Stimulated activated CD4-positive, alpha-beta T cell treated with anti-CD3 and anti-CD28 coated beads, Interleukin-2, amount 100 ng/mL, for 48 hours (primary cell): ENCODE measurements at regions not wholly inside any gene's neighbourhood (a gene's known extent, or its start where the extent isn't known, plus 50 kb on each side); places are given as distances from the start of the nearest gene placed in this dataset.
"Not testable (repeated sequence)": the region's sequence is repeated elsewhere in the genome, so short reads cannot be mapped to it uniquely, and the experiment has no call there.

Source experiments
- DNase-seq, 2 donors: peaks; one replicate each; pipeline ENCODE4 v3.0.0-alpha.2; 2020

DNA sequence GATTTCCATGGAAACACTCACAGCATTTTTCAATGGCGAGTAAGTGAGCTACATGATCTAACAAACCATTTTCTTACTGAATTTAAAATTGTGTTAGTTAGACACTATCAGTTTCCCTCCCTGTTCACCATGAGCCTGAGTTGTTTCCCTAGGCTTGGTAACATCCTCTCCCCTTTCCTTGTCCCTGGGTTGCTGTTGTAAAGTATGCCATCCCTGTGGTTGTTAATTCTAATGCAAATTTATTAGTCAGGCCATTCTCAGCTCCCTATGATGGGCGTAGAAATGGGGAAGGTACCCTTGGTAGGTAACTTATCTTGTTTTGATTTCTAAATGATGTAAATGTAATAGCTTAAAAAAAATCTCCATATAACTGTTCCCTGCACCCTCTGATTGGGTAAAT, 143.0 kb downstream of the SPATA31A6 start:
- DNase-seq = not testable (repeated sequence)

- not testable (repeated sequence) for DNase-seq
These were observed 151.9 kb downstream of the SPATA31A6 start for GRCh38 chr9:42335342-42335741.

GRCh38 chr9:42335984-42336657, 152.7 kb downstream of the SPATA31A6 start:
- DNase-seq = not testable (repeated sequence)

DNA sequence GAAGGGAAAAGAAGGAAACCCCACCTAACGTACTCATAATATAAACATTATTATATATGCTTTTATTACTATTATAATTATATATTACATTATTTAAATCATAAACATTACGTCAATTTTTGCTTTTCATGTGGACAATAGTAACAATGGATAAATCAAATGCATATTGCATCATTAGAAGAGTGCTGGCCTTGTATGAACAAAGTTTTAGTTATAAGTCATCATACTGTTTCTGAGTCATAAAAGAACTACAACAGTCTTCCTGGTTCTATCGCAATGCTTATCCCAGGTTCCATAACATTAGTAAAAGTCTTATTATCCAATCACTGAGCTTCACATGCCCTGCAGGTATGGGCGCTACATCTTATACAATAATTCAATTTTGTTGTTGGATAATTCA, 154.8 kb downstream of the SPATA31A6 start:
- DNase-seq = not testable (repeated sequence)

DNA sequence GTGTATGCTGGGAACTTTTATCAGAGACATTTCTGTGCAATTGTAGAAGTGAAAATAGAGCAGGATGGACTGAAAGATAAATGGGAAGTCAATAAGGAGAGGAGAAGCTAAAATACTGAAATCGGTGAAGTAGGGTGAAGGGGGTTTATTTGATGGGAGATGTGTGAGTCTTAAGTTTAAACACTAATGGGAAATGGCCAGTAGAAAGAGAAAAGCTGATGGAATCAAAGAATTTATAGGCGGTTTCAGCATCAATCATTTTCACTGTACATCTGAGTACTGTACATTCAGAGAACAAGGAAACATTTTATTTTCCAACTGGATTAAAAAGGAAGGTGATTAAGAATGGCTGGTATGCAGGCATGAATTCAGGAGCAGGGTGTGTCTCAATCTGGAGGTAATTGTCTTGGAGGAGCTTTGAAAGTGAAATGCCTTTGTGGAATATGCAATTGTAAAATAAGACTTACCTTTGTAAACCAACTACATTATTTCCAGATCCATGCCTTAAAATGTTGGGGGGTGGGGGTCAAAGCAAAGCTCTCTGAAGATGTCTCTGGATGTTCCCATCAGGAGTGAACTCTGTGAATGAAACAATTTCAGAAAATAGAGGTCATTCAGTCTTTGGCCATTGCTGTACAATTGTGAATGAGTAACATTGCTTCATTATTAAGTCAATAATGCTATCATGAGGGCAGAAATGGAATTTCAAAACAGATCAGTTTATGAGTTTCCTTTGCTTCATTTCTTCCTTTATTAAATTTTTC, 156.4 kb downstream of the SPATA31A6 start:
- DNase-seq = not testable (repeated sequence)

DNA sequence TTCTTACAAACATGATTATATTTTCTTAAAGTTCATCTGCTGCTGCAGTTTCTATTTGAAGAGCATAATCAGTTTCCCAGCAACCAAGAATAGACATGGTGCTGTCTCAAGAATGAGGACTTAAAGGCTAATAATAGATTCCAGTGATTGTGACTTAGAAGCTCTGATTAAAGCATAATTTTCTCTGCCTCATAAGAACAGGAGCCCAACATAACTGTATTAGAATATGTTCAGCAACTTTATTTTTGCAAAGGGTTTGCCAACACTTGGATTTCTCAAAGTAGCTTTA, 156.9 kb downstream of the SPATA31A6 start:
- DNase-seq = not testable (repeated sequence)

- DNase-seq = not testable (repeated sequence)
These were observed 158.4 kb downstream of the SPATA31A6 start for GRCh38 chr9:42341860-42342259.

- not testable (repeated sequence) for DNase-seq
These were observed 158.8 kb downstream of the SPATA31A6 start for GRCh38 chr9:42342297-42342696.

GRCh38 chr9:42344508-42344907, 161.0 kb downstream of the SPATA31A6 start:
- DNase-seq = not testable (repeated sequence)

GRCh38 chr9:42346916-42347315, 163.5 kb downstream of the SPATA31A6 start:
- DNase-seq = not testable (repeated sequence)

DNA sequence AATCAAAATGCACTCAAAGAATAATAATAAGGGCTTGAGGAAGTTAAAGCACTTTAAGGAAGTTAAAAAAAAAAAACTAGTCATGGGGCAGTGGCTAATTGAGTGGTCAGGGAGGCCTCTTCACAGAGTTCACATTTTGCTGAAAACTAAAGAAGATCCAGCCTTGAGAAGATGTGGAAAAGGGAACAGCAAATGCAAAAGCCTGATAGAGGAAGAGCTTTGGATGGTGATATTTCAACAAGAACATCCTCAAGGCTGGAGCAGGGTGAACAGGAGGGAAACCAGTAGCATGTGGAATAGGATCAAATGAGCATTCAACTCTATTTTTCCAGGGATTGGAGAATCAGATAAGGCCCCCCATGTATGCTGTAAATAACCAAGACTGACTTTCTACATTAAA, 165.7 kb downstream of the SPATA31A6 start:
- not testable (repeated sequence) for DNase-seq

- DNase-seq = not testable (repeated sequence)
These were observed 167.0 kb downstream of the SPATA31A6 start for GRCh38 chr9:42350412-42350811.

DNA sequence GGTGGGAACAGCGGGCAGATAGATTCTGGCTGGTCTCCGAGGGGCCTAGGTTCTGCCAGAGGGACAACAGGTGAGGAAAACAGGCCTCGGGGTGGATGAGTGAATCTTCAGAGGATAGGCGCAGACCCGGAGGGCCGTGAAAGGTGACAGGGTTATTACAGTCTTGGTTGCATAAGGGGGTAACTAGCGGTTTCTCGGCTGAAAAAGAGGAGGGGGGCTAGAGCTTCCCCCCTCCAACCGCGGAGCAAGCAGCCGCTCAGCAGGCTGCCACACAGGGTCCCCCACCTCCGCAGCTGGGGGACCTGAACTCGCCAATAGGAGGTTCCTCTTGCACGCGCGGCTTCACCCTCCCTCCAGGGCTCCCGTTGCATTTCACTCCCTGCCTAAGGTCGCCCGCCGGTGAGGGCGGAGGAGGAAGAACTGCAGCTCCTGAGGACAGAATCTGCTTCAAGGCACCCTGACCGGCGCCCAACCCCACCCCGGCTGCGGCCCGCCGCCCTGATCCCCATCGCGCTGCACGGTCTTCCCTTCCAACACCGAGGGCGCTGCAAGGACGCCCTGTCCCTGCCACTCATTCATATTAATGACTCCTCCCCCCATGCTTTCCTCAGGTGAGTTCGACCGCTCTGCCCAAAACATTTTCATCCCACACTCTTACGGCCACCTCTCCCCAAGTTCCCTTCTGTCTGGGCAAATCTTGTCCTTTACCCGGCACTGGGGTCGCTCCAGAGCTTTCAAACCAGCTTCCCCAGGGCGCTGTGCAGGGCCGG, 174.3 kb downstream of the SPATA31A6 start:
- DNase-seq = not testable (repeated sequence)

DNA sequence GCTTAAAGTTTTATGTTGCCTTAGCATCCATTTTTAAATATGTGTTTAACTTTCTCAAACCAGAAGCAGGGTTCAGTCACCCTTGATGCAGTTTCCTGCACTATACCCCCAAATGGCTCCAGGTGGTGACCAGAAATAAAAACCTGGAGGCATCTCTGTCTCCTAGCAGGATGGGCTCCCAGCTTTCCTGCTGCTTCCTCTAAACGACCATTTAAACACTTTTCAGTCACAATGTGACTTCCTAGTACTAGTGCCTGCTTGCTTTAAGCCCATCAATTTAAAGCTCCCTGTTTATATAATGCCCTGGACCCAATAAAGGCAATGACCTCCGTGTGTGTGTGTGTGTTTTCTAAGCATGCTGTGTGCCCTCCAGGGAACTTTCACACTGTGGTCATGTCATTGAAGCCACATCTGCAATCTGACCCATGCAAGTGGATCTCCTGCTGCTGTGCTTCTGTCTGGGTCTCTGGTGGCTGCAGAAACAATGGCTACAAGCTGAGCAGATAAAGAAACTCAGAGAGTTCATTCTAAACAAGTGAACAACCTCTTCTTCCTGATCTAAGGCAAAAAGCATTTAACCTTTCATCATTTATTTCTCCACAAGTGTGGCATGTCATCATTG, 175.3 kb downstream of the SPATA31A6 start:
- not testable (repeated sequence) for DNase-seq

- DNase-seq = not testable (repeated sequence)
These were observed 181.2 kb downstream of the SPATA31A6 start for GRCh38 chr9:42364410-42365243.

GRCh38 chr9:42365244-42365945, 181.9 kb downstream of the SPATA31A6 start:
- DNase-seq = not testable (repeated sequence)

DNA sequence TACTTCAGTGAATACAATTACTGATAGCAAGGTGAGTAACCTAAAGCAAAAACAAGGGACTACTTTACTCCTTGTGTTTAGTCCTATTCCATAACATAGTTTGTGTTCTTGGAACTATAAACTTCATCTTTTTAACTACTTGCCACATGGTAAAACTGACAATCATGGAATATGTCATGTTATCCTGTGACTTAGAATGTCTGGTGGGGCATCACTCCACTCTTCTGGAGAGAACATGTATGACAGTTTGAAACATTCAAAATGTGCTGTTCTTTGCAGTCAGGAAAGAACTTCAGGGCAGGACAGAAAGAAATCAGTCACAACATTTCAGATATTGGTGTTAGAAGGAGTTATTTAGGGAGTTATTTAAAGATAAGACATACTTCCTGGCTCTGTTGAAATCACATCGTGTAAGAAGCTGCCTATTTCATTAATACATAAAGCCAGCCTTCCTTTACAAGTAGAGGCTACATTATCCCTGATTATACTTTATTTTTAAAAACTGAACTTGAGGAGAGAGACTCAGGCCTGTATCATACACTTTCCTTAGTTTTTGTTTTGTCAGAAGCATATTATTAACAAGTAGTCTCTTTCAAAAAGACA, 184.9 kb downstream of the SPATA31A6 start:
- not testable (repeated sequence) for DNase-seq

DNA sequence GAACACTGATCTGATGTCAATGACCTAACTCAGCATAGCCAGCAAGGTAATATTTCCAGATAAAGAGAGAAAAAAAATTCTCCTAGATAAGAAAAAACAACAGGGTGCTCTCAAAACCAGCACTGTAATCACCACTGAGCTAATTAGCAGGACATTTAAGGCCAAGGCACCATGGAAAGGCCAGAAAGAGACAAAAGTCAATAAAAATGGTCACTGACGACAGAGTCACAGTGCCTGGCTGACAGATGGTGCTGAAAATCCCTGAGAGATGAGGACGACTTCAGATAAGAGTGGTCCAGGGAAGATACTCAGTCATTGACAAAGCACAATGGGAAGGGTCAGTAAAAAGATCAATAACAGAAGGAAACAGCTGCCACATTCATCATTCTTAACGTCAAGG, 186.7 kb downstream of the SPATA31A6 start:
- DNase-seq = not testable (repeated sequence)

DNA sequence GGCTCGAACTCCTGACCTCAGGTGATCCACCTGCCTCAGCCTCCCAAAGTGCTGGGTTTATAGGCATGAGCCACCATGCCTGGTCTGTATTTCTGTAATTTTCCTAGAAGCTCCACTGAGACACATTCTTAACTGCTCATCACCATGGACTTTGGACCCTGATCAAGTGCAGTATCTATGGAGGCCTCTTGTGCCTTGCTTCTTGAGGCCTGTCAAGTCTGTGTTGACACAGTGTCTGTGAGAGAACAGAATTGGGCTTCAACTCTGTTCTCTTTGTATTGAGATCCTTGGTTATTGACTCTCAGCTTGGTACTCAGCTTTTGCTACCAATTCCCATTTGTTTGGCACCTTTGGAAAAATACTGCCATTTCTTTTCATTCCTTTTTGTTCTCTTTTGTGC, 188.0 kb downstream of the SPATA31A6 start:
- DNase-seq = not testable (repeated sequence)

DNA sequence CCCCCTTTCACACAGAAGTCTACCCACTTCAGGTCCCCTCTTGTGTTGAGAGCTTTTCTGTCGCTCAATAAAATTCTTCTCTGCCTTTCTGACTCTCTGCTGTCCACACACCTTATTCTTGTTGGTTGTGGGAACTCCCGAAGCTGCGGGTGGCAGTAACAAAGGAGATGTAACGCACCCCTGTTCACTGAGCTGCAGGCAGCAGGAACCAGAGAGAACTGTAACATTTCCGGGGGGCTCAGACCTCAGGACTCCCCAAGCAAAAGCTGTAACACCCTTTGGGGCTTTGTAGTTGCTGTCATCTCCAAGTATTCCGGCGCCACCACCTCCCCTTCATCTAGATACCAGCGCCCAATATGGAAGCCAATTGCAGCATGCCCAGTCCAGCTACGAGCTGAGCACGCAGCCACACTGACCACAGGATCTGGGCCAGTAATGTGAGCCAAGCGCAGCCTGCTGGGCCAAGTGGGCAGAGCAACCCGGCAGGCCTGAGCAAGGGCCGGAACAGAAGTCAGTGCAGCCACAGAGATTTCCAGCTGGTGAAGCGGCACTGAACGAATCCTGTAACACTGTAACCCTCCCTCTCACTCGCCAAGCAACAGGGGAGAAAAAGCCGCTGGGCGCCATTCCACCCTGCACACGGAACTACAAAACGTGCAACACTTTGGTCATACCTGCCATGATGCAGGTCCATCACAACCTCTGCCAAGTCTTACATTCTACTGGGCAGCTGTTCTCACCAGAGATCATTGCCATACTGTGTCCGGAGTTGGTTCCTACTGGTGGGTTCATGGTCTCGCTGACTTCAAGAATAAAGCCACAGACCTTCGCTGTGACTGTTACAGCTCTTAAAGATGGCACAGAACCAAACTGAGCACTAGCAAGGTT, 194.3 kb downstream of the SPATA31A6 start:
- DNase-seq = not testable (repeated sequence)
